GM12878 (cell line): ENCODE measurements at regions not wholly inside any gene's neighbourhood (a gene's known extent, or its start where the extent isn't known, plus 50 kb on each side); places are given as distances from the start of the nearest gene placed in this dataset.

Experiments
- ATAC-seq: fragments of 200-7000 bp; cut with Tn5 transposase; 3 replicates; pipeline ENCODE4 v1.9.1; 2020; ENCODE audit warnings: mild to moderate bottlenecking, moderate library complexity
- BruUV-seq: library from RNA; stranded (reverse); fragments of 400-500 nt; replicated peaks from 2 replicates; lab custom pipeline; 2021; lab: Mats Ljungman, UMichigan
- CTCF ChIA-PET: fragments of 300-600 bp; sonication (Branson Sonifier 250); formaldehyde crosslinking; extraction: SDS; loops from one replicate; lab custom pipeline; 2021; ENCODE audit warnings: inconsistent platforms; lab: Yijun Ruan, JAX
- POLR2A ChIA-PET: fragments of 350-600 bp; formaldehyde crosslinking; extraction: SDS; loops from one replicate; lab custom pipeline; 2021; ENCODE audit warnings: inconsistent platforms; lab: Charles Lee
- RAD21 ChIA-PET: fragments of 300-600 bp; sonication (Branson Sonifier 250); formaldehyde crosslinking; loops from one replicate; lab custom pipeline; 2023; ENCODE audit warnings: antibody characterized with exemption; ENCODE audit not compliant: unreplicated experiment; lab: Charles Lee
- SMC1A ChIA-PET: fragments of 300-600 bp; sonication (Branson Sonifier 250); formaldehyde crosslinking; loops from one replicate; lab custom pipeline; 2023; ENCODE audit not compliant: unreplicated experiment, uncharacterized antibody; lab: Charles Lee
- DNase-seq: peaks from one replicate; pipeline ENCODE4 v3.0.0-alpha.2; 2011; ENCODE audit warnings: low read depth, low spot score
- FAIRE-seq: peaks from 3 replicates; lab custom pipeline; 2011; peaks lifted over from hg19 to GRCh38; lab: Jason Lieb, UNC
- H2AFZ ChIP-seq: 2 replicates; pipeline ENCODE4 v1.6.0; 2011; ENCODE audit warnings: low read depth, low read length, control low read depth; ENCODE audit not compliant: control insufficient read depth
- H3K27ac ChIP-seq: 2 replicates; pipeline ENCODE4 v1.5.1; 2011; ENCODE audit warnings: control low read depth; ENCODE audit not compliant: control insufficient read depth, insufficient read depth
- H3K27me3 ChIP-seq, 2 experiments: replicated peaks in 1 of 2; 2 replicates each; pipeline versions ENCODE4 v1.6.0 to v1.6.1; 2011; ENCODE audit warnings: low read length in 1 of 2; ENCODE audit not compliant: control insufficient read depth in 2 of 2, insufficient read depth in 2 of 2
- H3K36me3 ChIP-seq, 2 experiments: 2 replicates each; pipeline ENCODE4 v1.5.1; 2011; ENCODE audit warnings: low read length in 1 of 2; ENCODE audit not compliant: control insufficient read depth in 2 of 2, insufficient read depth in 2 of 2
- H3K4me1 ChIP-seq: 2 replicates; pipeline ENCODE4 v1.6.1; 2011; ENCODE audit warnings: mild to moderate bottlenecking, low read length, moderate library complexity, mixed read lengths; ENCODE audit not compliant: control insufficient read depth, insufficient read depth
- H3K4me2 ChIP-seq: 2 replicates; pipeline ENCODE4 v1.6.0; 2011; ENCODE audit warnings: control low read depth; ENCODE audit not compliant: control insufficient read depth, insufficient read depth
- H3K4me3 ChIP-seq: fragments of 200-600 bp; sonication (generic); 2 replicates; pipeline ENCODE4 v1.5.1; 2016
- H3K79me2 ChIP-seq: 2 replicates; pipeline ENCODE4 v1.6.0; 2011; ENCODE audit warnings: low read length; ENCODE audit not compliant: control insufficient read depth, insufficient read depth
- H3K9ac ChIP-seq: 2 replicates; pipeline ENCODE4 v1.8.0; 2011; ENCODE audit warnings: low read length, control low read depth, mixed read lengths; ENCODE audit not compliant: control insufficient read depth, insufficient read depth
- H3K9me3 ChIP-seq: replicated peaks from 3 replicates; pipeline ENCODE4 v1.5.1; 2011; ENCODE audit warnings: mild to moderate bottlenecking, low read length; ENCODE audit not compliant: control insufficient read depth, insufficient read depth
- H4K20me1 ChIP-seq: 2 replicates; pipeline ENCODE4 v1.6.0; 2011; ENCODE audit not compliant: control insufficient read depth, insufficient read depth
- BCL11A ChIP-seq: IDR thresholded peaks from 2 replicates; pipeline ENCODE4 v1.6.1; 2011; ENCODE audit warnings: low read depth, low read length
- CHD2 ChIP-seq: IDR thresholded peaks from 2 replicates; pipeline ENCODE4 v1.6.1; 2011; ENCODE audit warnings: low read depth, low read length, improper control_type of control experiment, borderline replicate concordance
- CHD4 ChIP-seq: fragments of 200-600 bp; sonication (generic); IDR thresholded peaks from 2 replicates; pipeline ENCODE4 v1.6.1; 2016; ENCODE audit warnings: mild to moderate bottlenecking
- FOXM1 ChIP-seq: IDR thresholded peaks from 2 replicates; pipeline ENCODE4 v1.6.1; 2012; ENCODE audit warnings: low read depth, mild to moderate bottlenecking, inconsistent platforms, low read length, moderate library complexity
- IRF4 ChIP-seq: IDR thresholded peaks from 2 replicates; pipeline ENCODE4 v1.6.1; 2011; ENCODE audit warnings: low read depth, low read length
- JUNB ChIP-seq: IDR thresholded peaks from 2 replicates; pipeline ENCODE4 v1.6.1; 2016; ENCODE audit warnings: antibody characterized with exemption, mild to moderate bottlenecking
- MEF2B ChIP-seq: fragments of 450-650 bp; IDR thresholded peaks from 2 replicates; pipeline ENCODE4 v1.6.1; 2018; ENCODE audit warnings: mild to moderate bottlenecking, moderate library complexity; ENCODE audit not compliant: partially characterized antibody, poor library complexity, severe bottlenecking
- NR2F1 ChIP-seq: fragments of 450-650 bp; conservative IDR thresholded peaks from 2 replicates; pipeline ENCODE4 v1.6.1; 2017; ENCODE audit warnings: mild to moderate bottlenecking
- PAX8 ChIP-seq: fragments of 450-650 bp; IDR thresholded peaks from 2 replicates; pipeline ENCODE4 v1.6.1; 2017; ENCODE audit warnings: mild to moderate bottlenecking, moderate library complexity
- POU2F2 ChIP-seq: IDR thresholded peaks from 3 replicates; pipeline ENCODE4 v1.6.1; 2011; ENCODE audit warnings: low read depth, mild to moderate bottlenecking, low read length, borderline replicate concordance
- SIX5 ChIP-seq: IDR thresholded peaks from 2 replicates; pipeline ENCODE4 v1.6.1; 2011; ENCODE audit warnings: mild to moderate bottlenecking, low read depth, low read length, moderate library complexity; ENCODE audit not compliant: severe bottlenecking
- SMARCA5 ChIP-seq: fragments of 450-650 bp; IDR thresholded peaks from 2 replicates; pipeline ENCODE4 v1.6.1; 2017; ENCODE audit warnings: mild to moderate bottlenecking
- SP1 ChIP-seq: IDR thresholded peaks from one replicate; pipeline ENCODE4 v1.6.1; 2011; ENCODE audit warnings: low read depth, low read length
- STAT3 ChIP-seq: IDR thresholded peaks from 2 replicates; pipeline ENCODE4 v1.6.1; 2011; ENCODE audit warnings: low read depth, low read length, improper control_type of control experiment
- TARDBP ChIP-seq: IDR thresholded peaks from 2 replicates; pipeline ENCODE4 v1.6.1; 2016; ENCODE audit warnings: borderline replicate concordance
- TBL1XR1 ChIP-seq: IDR thresholded peaks from 2 replicates; pipeline ENCODE4 v1.6.1; 2012; ENCODE audit warnings: low read depth, low read length, improper control_type of control experiment
- WRNIP1 ChIP-seq: IDR thresholded peaks from 2 replicates; pipeline ENCODE4 v1.6.1; 2011; ENCODE audit warnings: low read depth, low read length, improper control_type of control experiment, borderline replicate concordance
- ZZZ3 ChIP-seq: IDR thresholded peaks from 2 replicates; pipeline ENCODE4 v1.6.1; 2011; ENCODE audit warnings: low read depth; ENCODE audit not compliant: control insufficient read depth, insufficient read length
- WGBS: methylation state at CpG from one replicate; pipeline ENCODE4 v1.1.6; 2016; ENCODE audit warnings: low lambda C conversion rate; ENCODE audit not compliant: insufficient replicate concordance, insufficient coverage; ENCODE audit errors: missing lambda C conversion rate; 5-methylcytosine and 5-hydroxymethylcytosine counted together
- in situ Hi-C: fragments of 300-500 bp; cut with MboI; formaldehyde crosslinking; loops from 9 replicates; pipeline ENCODE4 v1.14.3; 2018; ENCODE audit warnings: mixed read lengths
- intact Hi-C: fragments of 100-400 bp; cut with micrococcal nuclease; formaldehyde crosslinking; loops from one replicate; pipeline ENCODE4 v1.14.2; 2022; ENCODE audit not compliant: unreplicated experiment
- TF ChIP-seq, protein P1 (sequence below): IDR thresholded peaks from 2 replicates; pipeline ENCODE4 v1.6.1; 2011; ENCODE audit warnings: low read depth, mild to moderate bottlenecking, low read length, moderate library complexity, borderline replicate concordance; ENCODE audit errors: extremely low read depth
- TF ChIP-seq, protein P2 (sequence below): fragments of 450-650 bp; IDR thresholded peaks from 2 replicates; pipeline ENCODE4 v1.6.1; 2016; ENCODE audit warnings: mild to moderate bottlenecking
- TF ChIP-seq, protein P3 (sequence below): IDR thresholded peaks from 2 replicates; pipeline ENCODE4 v1.6.1; 2012; ENCODE audit warnings: low read depth, low read length, improper control_type of control experiment

GRCh38 chr12:24617471-24617870, 331.4 kb downstream of the BCAT1 start (continued):
- TF ChIP-seq WRNIP1 (no peak), CHD2 (no peak), SIX5 (no peak), BCL11A (no peak), NR2F1 (no peak), IRF4 (no peak), TARDBP (no peak), PAX8 (no peak)
- TF ChIP-seq, protein P1, sequence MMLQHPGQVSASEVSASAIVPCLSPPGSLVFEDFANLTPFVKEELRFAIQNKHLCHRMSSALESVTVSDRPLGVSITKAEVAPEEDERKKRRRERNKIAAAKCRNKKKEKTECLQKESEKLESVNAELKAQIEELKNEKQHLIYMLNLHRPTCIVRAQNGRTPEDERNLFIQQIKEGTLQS: no peak
- TF ChIP-seq, all 136 proteins: peak for 0

GRCh38 chr12:24615967-24616411, 332.9 kb downstream of the BCAT1 start:
- TF ChIP-seq POU2F2 (no peak), CHD4 (no peak), ZZZ3 (no peak), SMARCA5 (no peak), MEF2B (no peak), STAT3 (no peak), TARDBP (no peak), JUNB (no peak), SP1 (no peak), TBL1XR1 (no peak), FOXM1 (no peak)
- TF ChIP-seq, protein P2, sequence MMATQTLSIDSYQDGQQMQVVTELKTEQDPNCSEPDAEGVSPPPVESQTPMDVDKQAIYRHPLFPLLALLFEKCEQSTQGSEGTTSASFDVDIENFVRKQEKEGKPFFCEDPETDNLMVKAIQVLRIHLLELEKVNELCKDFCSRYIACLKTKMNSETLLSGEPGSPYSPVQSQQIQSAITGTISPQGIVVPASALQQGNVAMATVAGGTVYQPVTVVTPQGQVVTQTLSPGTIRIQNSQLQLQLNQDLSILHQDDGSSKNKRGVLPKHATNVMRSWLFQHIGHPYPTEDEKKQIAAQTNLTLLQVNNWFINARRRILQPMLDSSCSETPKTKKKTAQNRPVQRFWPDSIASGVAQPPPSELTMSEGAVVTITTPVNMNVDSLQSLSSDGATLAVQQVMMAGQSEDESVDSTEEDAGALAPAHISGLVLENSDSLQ: no peak
- TF ChIP-seq, protein P3, sequence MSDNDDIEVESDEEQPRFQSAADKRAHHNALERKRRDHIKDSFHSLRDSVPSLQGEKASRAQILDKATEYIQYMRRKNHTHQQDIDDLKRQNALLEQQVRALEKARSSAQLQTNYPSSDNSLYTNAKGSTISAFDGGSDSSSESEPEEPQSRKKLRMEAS: no peak
- BruUV-seq: no TSS peak
- WGBS: 54% methylated on average over 3 of the region's 3 CpGs
- H3K9ac ChIP-seq: no peak overlapping the region
- no peaks in the 10 kb centered on the region for H3K79me2 ChIP-seq
- no peaks in the 10 kb centered on the region for H3K9me3 ChIP-seq
- DNase-seq (no peak), ATAC-seq (no peak), FAIRE-seq (no peak)
- ChIA-PET RAD21 (interaction anchor here (1.1 kb wide), 1 partner anchor 90 kb away, joined by 3 read pairs; no protein-coding TSS in a partner anchor), SMC1A (interaction anchor here (0.5 kb wide), 1 partner anchor 184 kb away, joined by 3 read pairs; no protein-coding TSS in a partner anchor), CTCF (interaction anchor here (1.9 kb wide), 1 partner anchor 12 kb away, joined by 6 read pairs; no protein-coding TSS in a partner anchor), POLR2A (no interaction called here)
- H2AFZ ChIP-seq: no peak overlapping the region
- H3K27ac ChIP-seq: no peak overlapping the region
- in situ Hi-C loops (no loop called here), intact Hi-C loops (no loop called here)
- H3K4me1 ChIP-seq: no peaks in the 10 kb centered on the region
- no peaks in the 10 kb centered on the region for H3K36me3 ChIP-seq
- no peaks in the 10 kb centered on the region; a peak in 1 of 4 replicates for H3K27me3 ChIP-seq
- no peak overlapping the region for H3K4me2 ChIP-seq
- H3K4me3 ChIP-seq: no peak overlapping the region
- no peaks in the 10 kb centered on the region for H4K20me1 ChIP-seq
